SIG-M5 treated with dmso at 0.1 percent for 504 hours (cell line): ENCODE measurements at regions not wholly inside any gene's neighbourhood (a gene's known extent, or its start where the extent isn't known, plus 50 kb on each side); places are given as distances from the start of the nearest gene placed in this dataset.
"Not testable (repeated sequence)": the region's sequence is repeated elsewhere in the genome, so short reads cannot be mapped to it uniquely, and the experiment has no call there.

ENCODE experiments used
- DNase-seq: peaks from one replicate; lab custom pipeline; 2025; ENCODE audit not compliant: unreplicated experiment; lab: John Stamatoyannopoulos, UW

DNA sequence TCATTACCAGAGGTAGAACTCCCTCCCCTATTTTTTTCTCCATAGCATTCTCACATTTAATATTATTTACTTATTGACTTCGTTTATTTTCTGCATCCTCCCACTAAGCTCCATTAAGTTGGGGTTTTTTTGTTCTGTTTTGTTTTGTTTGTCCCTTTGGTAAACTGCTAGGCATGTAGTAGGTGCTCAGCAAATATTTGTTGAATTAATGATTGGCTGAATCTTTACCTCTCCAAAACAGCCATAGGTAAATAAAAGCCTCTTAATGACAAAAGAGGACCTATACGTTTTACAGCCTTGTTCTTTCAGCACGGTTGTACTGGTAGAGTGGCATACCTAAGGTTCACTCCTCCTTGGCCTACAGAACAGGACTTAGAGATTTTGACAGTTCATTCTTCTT, 52.0 kb downstream of the PRORP start:
- DNase-seq = no peak

DNA sequence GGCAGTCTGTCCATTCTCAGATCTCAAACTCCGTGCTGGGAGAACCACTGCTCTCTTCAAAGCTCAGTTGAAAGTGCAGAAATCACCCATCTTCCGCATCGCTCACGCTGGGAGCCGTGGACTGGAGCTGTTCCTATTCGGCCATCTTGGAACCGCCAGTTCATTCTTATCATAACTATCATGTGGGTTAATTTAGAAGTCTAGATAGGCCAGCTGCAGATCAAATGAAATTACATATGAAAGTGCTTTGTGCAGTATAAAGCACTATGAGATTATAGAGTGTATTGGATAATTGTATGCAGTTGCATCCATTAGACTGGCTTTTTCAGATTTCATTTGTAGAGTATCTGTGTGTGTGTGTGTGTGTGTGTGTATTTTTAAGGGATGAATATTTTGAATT, 57.8 kb downstream of the PRORP start:
- DNase-seq = no peak

DNA sequence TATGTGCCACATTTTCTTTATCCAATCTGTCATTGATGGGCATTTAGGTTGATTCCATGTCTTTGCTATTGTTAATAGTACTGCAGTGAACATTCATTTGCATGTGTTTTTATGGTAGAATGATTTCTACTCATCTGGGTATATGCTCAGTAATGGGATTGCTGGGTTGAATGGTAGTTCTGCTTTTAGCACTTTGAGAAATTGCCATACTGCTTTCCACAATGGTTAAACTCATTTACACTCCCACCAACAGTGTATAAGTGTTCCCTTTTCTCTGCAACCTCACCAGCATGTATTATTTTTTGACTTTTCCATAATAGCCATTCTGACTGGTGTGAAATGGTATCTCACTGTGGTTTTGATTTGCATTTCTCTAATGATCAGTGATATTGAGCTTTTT, 62.5 kb downstream of the PRORP start:
- not testable (repeated sequence) for DNase-seq

DNA sequence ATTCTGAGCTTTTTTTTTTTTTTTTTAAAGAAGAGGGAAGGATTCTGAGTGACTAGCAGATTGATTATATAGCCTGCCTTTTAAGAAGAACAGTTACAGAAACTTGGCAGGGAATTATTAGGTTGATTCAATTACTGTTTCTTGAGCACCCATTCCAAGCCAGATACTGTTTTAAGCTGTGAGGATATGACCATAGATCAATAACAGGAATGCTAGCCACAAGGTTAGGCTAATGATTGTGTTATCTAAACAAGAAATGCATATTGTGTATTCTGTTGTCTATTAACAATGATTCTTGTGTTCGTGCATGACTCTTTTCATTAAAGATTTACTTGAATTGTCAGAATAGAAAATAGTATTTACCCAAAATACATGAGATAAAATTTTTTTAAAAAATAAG, 67.1 kb downstream of the PRORP start:
- no peak for DNase-seq

DNA sequence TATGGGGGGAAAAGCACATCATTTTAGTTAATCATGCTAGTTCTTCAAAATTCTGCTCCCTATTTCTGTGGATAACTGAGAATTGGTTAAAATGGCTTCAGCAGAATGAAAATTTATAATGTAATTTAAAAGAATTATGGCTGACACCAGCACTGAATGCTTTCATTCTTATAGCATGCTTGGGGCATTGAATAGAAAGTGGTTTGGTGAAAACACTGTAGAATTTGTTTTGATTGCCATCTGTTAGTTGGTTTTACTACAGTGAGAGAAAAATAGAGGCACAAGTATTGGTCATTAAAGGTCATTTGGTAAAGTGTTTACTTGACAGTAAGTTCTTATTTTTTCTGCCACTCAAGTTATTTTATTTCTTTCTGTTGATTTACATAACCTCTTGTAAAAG, 70.8 kb downstream of the PRORP start:
- DNase-seq = no peak

DNA sequence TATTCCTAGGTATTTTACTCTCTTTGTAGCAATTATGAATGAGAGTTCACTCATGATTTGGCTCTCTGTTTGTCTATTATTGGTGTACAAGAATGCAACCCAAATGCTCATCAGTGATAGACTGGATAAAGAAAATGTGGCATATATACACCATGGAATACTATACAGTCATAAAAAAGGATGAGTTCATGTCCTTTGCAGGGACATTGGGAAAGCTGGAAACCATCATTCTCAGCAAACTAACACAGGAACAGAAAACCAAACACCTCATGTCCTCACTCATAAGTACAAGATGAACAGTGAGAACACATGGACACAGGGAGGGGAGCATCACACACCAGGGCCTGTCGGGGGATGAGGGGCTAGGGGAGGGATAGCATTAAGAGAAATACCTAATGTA, 71.8 kb downstream of the PRORP start:
- DNase-seq = not testable (repeated sequence)

DNA sequence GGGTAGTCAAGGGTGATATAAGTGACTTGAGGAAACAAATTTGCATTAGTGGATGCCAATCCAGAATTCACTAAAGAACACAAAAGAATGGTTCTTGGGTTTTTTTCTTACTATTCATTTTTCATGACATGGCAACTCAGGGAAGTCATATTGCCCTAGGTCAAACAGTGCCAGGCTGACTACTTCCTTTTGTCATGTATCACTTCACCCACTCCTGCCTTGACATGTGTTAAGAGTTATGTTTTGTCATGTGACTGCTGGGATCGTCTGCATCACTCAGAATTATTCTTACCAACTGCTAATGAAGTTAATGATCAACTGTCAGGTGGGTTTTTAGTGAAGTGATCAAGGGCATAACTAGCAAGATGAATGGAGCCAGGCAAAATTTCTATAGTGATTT, 74.2 kb downstream of the PRORP start:
- no peak for DNase-seq

DNA sequence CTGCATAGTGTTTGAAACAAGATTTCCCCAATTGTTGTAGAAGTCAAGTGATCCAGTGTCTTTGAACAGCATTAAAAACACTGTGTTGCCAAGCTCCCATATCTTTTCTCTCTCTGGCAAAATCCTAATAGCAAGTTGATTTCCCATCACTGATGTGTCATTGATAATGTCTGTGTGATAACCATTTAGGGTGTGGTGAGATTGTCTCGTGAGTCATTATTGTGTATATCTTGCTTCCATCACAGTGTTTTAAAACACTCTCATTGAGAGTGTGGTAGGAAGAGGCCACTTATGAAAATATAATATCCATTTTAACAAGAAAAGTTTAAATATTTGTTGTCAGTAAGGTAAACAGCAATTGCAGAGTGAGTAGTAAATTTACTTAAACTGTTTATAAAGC, 74.7 kb downstream of the PRORP start:
- no peak for DNase-seq

DNA sequence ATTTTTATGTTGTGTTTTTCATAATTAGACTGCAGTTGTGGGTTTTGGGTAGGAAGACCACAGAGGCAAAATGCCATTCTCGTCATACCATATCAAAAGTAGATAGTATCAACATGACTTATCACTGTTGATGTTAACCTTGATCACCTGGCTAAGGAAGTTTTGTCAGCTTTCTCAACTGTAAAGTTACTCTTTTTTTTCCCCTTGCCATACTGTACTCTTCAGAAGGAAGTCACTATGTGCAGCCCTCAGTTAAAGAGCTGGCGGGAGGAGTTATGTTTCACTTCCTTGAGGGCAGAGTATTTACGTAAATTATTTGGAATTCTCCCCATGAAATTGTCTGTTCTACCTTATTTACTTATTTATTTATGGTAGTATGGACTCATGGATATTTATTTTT, 78.7 kb downstream of the PRORP start:
- DNase-seq = no peak

DNA sequence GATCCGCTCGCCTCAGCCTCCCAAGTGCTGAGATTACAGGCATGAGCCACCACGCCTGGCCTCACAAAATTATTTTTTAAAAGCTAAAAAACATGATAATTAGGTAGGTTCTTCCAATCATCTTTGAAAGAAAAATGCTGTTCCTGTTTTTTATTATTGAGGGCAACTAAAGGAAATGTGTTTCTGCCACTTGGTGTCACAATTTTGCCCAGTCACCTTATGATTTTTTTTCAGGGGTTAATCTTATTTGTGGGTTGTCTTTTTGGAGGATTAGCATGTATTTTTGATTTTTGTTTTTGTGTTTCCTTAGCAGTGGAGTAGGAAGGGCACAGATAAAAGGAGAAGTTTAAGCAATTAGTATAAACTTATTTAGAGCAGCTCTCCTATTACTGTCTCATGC, 79.8 kb downstream of the PRORP start:
- DNase-seq = no peak

DNA sequence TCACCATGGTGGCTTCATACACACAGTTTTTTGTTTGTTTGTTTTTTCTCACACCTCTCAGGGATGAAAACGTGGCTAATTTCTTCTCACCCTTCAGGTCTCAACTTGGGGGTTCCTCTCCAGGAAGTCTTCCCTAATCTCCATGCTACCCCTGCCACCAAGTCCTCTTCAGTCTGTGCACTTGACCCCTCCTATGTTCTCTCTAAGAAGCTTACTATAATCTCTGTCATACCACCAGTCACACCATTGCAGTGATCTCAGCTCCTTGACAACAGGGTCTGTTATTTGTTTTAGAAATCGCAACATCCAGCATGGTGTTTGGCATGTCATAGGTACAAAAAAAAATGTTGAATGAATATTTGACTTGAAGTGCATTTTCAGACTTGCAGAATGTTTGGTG, 83.4 kb downstream of the PRORP start:
- no peak for DNase-seq

DNA sequence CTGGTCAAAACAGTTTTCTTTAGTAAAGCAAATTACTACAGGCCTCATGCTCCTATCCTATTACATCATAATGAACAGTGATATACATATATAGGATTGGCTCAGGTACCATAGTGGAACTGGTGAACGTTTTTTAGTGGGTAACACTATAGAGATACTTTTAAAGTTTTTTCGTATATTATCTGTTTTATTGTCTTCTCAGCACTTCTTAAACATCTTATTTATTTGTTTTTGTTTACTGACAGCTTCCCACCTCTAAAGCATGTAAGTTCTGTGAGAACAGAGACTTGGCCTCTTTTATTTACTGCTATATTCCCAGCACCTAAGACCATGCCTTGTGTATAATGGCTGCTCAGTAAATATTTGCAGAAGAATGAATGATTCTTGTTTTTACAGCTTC, 81.1 kb upstream of the PSMA6 start:
- DNase-seq = no peak

DNA sequence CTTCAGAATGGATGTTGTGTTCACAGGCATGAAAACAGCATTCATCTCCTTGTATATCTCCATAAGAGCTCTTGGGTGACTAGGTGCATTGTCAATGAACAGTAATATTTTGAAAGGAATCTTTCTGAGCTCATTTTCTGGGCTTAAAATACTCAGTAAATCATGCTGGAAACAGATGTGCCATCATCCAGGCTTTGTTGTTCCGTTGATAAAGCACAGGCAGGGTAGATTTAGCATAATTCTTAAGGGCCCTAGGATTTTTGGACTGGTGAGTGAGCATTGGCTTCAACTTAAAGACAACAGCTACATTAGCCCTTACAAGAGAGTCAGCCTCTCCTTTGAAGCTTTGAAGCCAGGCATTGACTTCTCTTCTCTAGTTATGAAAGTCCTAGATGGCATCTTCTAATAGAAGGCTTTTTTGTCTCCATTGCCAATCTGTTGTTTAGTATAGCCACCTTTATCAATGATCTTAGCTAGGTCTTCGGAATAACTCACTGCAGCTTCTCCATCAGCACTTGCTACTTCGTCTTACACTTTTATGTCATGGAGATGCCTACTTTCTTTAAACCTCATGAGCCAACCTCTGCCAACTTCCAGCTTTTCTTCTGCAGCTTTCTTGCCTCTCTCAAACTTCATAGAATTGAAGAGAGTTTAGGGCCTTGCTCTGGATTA, 79.6 kb upstream of the PSMA6 start:
- no peak for DNase-seq

DNA sequence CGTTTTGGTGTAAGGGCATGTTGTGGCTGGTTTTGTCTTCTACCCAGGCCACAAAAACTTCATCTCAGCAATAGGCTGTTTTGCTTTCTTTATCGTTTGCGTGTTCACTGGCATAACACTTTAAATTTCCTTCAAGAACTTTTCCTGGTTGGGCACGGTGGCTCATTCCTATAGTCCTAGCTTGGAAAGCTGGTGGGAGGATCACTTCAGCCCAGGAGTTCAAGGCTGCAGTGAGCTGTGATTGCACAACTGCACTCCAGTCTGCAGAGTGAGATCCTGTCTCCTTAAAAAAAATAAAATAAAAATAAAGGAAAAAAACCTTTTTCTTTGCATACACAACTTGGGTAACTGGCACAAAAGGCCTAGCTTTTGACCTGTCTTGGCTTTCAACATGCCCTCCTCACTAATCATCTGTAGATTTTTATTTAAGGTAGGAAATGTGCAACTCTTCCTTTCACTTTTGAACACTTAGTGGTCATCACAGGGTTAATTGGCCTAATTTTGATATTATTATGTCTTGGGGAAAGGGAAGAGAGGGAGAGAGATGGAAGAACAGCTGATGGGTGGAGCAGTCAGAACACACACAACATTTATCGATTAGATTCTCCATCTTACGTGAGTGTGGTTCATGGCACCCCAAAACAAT, 78.9 kb upstream of the PSMA6 start:
- no peak for DNase-seq

DNA sequence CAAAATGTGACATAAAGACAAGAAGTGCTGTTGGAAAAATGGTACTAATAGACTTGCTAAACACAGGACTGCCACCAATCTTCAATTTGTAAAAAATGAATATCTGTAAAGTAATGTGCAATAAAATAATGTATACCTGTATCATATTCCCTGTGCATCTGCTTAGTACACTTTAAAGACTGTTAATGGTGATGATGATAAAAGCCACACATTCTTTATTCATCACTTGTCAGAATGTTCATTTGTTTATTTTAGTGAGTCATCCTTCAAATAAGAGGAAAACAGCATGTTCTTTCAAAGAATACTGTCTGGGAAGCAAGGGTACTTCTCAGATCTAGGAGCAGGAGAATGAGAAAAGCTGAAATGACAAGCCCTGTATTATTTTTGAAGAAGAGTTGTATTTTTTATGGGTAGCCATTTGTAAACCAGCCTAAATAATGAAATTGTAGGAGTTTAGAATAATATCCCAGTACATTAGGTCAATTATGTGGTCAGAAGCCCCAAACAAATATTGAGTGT, 78.3 kb upstream of the PSMA6 start:
- DNase-seq = no peak

DNA sequence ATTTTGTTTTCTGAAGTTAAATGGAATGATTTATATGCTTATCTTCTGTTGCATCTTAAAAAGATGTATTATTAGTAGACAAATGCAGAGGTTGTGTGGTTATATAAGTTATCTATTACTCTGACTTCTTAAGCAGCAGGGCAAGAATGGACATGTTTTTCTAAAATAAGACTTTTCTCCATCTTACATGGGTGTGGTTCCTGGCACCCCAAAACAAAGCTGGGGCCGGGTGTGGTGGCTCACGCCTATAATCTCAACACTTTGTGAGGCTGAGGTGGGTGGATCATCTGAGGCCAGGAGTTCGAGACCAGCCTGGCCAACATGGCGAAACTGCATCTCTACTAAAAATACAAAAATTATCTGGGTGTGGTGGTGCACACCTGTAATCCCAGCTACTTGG, 77.8 kb upstream of the PSMA6 start:
- DNase-seq = not testable (repeated sequence)

DNA sequence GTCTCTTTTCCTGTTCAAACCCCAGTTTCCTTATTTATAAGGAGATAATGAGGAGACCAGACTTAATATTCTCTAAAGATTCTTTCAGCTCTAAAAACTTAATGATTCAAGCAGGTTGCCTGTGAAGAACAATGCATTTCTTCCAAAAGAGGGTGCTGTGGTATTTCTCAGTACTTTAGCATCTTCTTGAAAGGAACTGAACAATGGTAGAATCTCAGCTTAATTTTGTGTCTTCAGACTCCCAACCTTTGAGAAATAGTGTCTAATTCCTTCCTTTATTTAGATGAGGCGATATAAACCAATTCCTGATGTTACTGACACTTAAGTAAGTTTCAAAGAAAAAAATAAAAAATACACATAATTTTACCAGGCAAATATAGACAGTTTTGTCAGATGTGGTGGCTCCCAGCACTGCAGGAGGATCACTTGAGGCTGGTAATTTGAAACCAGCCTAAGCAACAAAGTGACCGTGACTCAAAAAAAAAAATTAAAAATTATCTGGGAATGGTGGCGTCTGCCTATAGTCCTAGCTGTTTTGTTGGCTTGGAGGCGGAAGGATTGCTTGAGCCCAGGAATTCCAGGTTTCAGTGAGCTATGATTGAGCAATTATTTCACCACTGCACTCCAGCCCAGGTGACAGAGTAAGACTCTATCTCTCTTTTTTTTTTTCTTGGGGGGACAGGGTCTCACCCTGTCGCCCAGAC, 76.9 kb upstream of the PSMA6 start:
- peak; percentile 20 for DNase-seq

DNA sequence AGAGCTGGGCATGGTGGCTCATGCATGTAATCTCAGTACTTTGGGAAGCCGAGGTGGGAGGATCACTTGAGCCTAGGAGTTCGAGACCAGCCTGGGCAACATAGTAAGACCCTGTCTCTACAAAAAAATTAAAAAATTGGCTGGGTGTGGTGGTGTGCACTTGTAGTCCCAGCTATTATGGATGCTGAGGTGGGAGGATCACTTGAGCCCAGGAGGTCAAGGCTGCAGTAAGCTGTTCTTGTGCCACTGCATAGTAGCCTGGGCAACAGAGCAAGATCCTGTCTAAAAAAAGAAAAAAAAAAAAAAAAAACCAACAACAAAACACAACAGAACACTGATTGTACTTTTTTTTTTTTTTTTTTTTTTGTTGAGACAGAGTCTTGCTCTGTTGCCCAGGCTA, 74.0 kb upstream of the PSMA6 start:
- DNase-seq = not testable (repeated sequence)

DNA sequence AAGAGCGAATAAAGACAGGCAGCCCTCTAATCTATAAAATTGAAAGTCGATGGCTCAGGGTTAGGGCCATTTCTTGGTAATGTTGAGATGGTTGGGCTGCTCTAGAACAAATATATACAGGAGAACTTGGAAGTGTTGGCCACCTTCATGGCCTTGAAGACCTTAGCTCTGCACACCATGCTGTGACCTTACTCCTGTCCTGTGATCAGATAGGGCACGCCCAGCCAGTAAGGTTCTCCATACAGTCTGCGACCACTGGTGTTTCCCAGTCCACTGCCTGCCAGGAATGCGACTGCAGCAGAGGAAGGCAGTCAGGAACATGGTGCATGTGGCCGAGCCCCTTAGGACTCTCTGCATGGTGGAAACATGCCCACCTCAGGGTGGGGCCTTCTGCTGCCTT, 73.2 kb upstream of the PSMA6 start:
- no peak for DNase-seq

DNA sequence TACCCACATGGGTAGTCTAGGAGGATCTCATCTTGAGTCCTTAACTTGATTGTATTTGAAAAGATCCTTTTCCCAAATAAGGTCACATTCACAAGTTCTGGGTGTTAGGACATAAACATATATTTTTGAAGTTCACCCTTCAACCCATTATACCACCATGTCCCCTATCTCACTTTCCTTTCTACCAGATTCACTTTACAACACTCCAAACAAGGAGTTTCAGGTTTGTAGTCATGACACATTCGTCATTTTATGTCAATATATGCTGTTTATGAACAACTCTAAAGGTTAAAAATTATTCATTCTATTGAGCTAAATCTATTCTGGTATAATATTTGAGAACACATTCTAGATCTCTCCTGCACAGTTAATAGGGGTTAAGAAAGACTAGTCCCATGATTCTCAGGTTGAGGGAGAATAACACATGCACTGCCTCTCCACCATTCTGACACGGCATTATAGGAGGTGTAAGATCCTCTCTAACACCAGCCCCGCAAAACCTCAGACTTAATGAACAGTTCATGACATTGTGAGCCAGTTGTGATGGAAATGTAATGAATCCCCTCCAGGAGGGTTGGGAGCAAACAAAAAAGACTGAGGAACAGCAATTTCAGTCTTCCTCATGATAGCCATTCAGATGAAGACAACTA, 72.0 kb upstream of the PSMA6 start:
- no peak for DNase-seq

DNA sequence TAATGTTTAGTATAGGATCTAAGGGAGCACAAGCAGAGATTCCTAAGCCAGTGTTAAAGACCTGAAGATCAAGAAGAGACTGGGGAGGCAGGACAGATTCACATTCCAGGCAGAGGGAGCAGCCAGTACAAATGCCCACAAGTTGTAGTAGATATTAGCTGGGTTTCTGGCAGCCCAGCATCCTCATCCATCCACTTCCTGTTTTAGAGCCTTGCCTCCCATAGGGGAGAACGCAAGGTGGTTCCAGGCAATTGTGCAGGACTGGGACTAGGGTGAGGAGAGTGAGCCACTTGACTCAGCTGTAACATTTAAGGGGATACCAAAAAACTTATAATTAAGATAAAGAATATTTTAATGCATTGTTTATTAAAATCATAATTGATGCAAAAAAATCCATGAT, 71.3 kb upstream of the PSMA6 start:
- DNase-seq = no peak

DNA sequence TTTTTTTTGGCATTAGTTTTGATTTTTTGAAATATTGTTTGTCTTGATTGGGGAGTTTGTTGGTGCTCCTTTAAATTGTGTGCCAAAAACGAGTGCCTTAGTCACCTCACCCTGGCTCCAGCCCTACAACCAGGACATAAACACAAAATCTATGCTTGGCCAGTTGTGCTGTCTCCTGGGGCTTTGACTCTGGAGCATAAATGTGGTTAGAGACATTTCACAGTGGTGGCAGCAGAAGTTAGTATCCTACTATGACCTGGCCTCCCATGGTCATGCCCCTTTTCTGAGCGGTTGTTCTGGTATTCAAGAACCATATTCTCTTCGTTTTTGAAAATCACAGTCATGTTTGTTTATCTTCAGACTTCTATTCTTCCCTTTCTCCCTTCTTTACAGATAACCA, 70.7 kb upstream of the PSMA6 start:
- DNase-seq = no peak
